ENCODE measurements at regions not wholly inside any gene's neighbourhood (a gene's known extent, or its start where the extent isn't known, plus 50 kb on each side); places are given as distances from the start of the nearest gene placed in this dataset.
"Not testable (repeated sequence)": the region's sequence is repeated elsewhere in the genome, so short reads cannot be mapped to it uniquely, and the experiment has no call there.

DNA sequence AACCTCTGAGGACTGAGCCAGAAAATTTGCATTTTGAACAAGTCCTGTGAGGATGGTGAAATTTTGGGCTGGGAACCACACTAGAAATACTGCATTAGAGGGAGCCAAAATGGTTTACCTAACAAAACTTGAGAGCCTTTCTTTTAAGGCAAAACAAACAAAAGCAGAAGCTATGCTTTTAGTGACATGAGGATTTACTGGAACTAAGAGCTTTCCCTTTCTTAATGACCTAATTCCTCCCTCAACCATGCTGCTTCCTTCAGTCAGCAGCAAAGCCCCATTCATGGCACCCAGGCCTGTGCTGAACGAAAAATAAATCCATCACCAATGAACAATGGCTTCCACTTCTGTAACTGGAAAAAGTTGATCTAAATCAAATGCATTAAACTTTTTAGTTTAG, 974.3 kb downstream of the HACE1 start:
- no peak for DNase-seq (ENCODE audit: low read depth)

DNA sequence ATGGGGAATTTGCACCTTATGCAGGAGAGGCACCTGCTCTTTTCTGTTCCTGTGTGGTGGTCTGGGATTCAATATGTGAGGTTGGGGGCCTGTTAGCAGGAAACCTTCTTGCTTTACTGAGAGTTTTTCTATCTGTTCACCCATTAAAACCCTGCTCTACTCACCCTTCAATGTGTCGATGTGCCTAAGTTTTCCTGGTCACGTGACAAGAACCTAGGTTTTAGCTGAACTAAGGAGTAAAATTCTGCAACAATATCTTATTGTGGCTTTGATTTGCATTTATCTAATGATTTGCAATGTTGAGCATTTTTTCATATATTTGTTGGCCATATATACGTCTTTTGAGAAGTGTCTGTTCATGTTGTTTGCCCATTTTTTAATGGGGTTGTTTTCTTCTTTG, 979.9 kb downstream of the HACE1 start:
- DNase-seq (ENCODE audit: low read depth), result no peak

- no peak for DNase-seq (ENCODE audit: low read depth)
Measured at GRCh38 chr6:103875221-103875620, 984.5 kb downstream of the HACE1 start.

DNA sequence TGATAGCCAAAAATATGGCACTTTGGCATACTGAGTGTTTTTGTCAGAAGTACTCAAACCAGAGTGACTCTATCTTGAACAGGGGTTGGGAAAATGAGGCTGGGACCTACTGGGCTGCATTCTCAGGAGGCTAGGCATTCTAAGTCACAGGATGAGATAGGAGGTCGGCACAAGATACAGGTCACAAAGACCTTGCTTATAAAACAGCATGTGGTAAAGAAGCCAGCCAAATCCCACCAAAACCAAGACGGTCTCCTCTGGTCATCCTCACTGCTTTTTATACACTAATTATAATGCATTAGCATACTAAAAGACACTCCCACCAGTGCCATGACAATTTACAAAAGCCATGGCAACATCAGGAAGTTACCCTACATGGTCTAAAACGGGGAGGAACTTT, 985.1 kb downstream of the HACE1 start:
- no peak for DNase-seq (ENCODE audit: low read depth)

- no peak for DNase-seq (ENCODE audit: low read depth)
Measured at GRCh38 chr6:103872678-103873077, 987.0 kb downstream of the HACE1 start.

- DNase-seq (ENCODE audit: low read depth), result no peak
Measured at GRCh38 chr6:103872233-103872632, 987.5 kb downstream of the HACE1 start.

- no peak for DNase-seq (ENCODE audit: low read depth)
Measured at GRCh38 chr6:103870970-103871369, 988.7 kb downstream of the HACE1 start.

GRCh38 chr6:103862297-103862696, 997.4 kb downstream of the HACE1 start:
- no peak for DNase-seq (ENCODE audit: low read depth)

GRCh38 chr6:103858003-103858402, 1001.7 kb downstream of the HACE1 start:
- no peak for DNase-seq (ENCODE audit: low read depth)

GRCh38 chr6:103855750-103856149, 1004.0 kb downstream of the HACE1 start:
- DNase-seq (ENCODE audit: low read depth), result no peak

DNA sequence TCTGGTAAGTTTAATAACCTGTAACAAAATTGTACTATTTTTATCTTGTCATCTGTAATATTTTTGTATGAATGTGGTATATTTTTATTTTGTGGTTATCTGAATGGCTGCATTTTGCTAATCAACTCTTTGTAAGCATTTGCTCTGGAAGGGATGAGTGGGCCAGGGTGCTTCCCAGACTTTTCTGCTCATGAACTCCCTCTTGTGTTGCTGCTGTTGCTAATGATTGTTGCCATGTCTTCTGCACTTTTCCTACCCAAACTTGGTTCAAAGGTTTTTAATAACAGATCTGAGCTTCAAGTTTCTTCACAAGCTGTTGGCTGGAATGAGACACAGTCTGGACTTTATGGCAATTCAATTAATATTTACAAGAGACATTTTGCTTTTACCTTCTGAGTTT, 1005.7 kb downstream of the HACE1 start:
- DNase-seq (ENCODE audit: low read depth), result no peak

- no peak for DNase-seq (ENCODE audit: low read depth)
Measured at GRCh38 chr6:103838457-103838856, 1021.3 kb downstream of the HACE1 start.

GRCh38 chr6:103826209-103826608, 1033.5 kb downstream of the HACE1 start:
- no peak for DNase-seq (ENCODE audit: low read depth)

DNA sequence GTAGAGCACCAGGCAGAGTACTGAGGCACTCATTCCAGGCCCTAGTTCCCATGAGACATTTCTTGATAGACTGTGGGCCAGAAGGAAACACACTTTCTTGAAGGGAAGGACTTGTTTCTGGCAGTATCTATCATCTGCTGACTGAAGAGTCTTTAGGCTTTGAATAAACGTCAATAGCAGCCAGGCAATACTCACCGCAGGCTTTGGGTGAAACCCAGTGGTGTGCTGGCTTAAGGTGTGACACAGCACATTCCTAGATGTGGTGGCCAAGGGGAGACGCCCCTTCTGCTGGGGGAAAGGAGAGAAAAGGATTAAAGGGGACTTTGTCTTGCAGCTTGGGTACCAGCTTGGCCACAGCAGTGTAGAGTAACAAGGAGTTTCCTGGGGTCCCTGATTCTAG, 1039.6 kb downstream of the HACE1 start:
- DNase-seq (ENCODE audit: low read depth), result no peak

DNA sequence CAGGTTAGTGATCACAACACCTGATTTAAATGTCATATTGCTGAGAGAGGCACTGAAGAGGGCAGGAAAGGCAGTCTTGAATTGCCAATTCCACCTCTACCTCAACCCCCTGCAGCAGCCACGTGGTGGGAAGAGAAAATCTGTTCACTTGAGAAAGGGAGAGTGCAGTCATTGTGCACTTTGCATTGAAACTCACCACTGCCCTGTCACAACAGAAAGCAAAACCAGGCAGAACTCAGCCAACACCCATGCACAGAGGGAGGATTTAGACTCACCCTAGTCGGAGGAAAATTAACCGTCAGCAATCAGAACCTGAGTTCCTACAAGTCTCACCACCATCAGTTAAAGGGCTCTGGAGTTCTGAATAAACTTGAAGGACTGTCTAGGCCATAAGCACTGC, 1040.2 kb downstream of the HACE1 start:
- no peak for DNase-seq (ENCODE audit: low read depth)

GRCh38 chr6:103812970-103813369, 1046.7 kb downstream of the HACE1 start:
- DNase-seq (ENCODE audit: low read depth), result no peak

DNA sequence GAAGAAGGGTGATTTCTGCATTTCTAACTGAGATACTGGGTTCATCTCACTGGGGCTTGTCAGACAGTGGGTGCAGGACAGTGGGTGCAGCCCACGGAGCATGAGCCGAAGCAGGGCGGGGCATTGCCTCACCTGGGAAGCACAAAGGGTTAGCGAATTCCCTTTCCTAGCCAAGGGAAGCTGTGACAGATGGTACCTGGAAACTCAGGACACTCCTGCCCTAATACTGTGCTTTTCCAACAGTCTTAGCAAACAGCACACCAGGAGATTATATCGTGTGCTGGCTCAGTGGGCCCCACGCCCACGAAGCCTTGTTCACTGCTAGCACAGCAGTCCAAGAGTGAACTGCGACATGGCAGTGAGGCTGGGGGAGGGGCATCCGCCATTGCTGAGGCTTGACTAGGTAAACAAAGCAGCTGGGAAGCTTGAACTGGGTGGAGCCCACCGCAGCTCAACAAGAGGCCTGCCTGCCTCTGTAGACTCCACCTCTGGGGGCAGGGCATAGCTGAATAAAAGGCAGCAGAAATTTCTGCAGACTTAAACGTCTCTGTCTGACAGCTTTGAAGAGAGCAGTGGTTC, 1057.7 kb downstream of the HACE1 start:
- not testable (repeated sequence) for DNase-seq (ENCODE audit: low read depth)

- DNase-seq (ENCODE audit: low read depth), result no peak
Measured at GRCh38 chr6:103799971-103800670, 1059.6 kb downstream of the HACE1 start.

GRCh38 chr6:103798166-103798565, 1061.6 kb downstream of the HACE1 start:
- DNase-seq (ENCODE audit: low read depth), result no peak

GRCh38 chr6:103797738-103798137, 1062.0 kb downstream of the HACE1 start:
- DNase-seq (ENCODE audit: low read depth), result no peak

DNA sequence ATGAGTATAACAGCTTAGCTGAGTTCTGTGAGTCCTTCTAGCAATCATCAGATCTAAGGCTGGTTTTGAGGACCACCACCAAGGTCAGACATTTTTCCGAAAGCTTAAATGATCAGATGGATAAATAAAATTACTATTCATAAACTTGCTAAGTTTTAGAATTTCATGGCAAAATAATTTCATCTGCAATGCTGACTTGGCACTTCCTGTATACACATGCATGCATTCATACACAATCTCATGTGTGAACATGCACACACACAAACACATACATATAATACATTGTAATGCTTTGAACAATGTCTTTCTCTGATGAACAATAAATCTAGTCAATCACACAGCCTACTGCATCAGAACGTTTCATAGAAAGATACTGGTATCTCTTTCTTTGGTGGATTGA, 1068.3 kb downstream of the HACE1 start:
- no peak for DNase-seq (ENCODE audit: low read depth)

- no peak for DNase-seq (ENCODE audit: low read depth)
Measured at GRCh38 chr6:103784117-103784516, 1075.6 kb downstream of the HACE1 start.

DNA sequence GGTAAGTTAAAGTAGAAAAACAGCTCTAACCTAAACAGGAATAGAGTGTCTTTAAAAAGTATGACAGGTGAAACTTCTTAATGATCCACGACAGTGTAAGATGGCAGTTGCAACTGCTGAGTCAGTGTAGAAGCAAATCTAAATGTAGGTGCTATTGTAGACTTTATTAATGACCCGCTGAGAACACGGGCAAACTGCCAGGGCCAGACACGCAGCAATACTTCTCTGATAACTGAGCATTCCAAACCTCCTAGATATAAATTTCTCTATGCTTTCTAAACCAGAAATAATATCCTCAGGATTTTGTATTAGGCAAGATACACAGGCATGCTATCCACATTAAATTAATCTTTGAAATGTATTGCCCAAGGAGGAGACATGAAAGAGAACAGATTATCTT, 1076.4 kb downstream of the HACE1 start:
- no peak for DNase-seq (ENCODE audit: low read depth)

- no peak for DNase-seq (ENCODE audit: low read depth)
Measured at GRCh38 chr6:103769431-103769830, 1090.3 kb downstream of the HACE1 start.

Data from fibroblast of gingiva (primary cell).